ENCODE measurements at regions not wholly inside any gene's neighbourhood (a gene's known extent, or its start where the extent isn't known, plus 50 kb on each side); places are given as distances from the start of the nearest gene placed in this dataset.

- no peak for DNase-seq (ENCODE audit: low read depth, low spot score)
- in situ Hi-C loops (cut with HindIII; ENCODE audit: low pct_unique_long_range_greater_than_20kb, low sequenced_read_pairs) = no loop called here
Observed at GRCh38 chr6:163637524-163637923, 223.0 kb downstream of the QKI start.

- in situ Hi-C loops (cut with HindIII; ENCODE audit: low pct_unique_long_range_greater_than_20kb, low sequenced_read_pairs) = no loop called here
- no peak for DNase-seq (ENCODE audit: low read depth, low spot score)
Observed at GRCh38 chr6:163635731-163636364, 221.3 kb downstream of the QKI start.

GRCh38 chr6:163635315-163635714, 220.8 kb downstream of the QKI start:
- in situ Hi-C loops (cut with HindIII; ENCODE audit: low pct_unique_long_range_greater_than_20kb, low sequenced_read_pairs) = no loop called here
- DNase-seq (ENCODE audit: low read depth, low spot score) = no peak

- in situ Hi-C loops (cut with HindIII; ENCODE audit: low pct_unique_long_range_greater_than_20kb, low sequenced_read_pairs) = no loop called here
- no peak for DNase-seq (ENCODE audit: low read depth, low spot score)
Observed at GRCh38 chr6:163634211-163635171, 220.0 kb downstream of the QKI start.

- DNase-seq (ENCODE audit: low read depth, low spot score) = no peak
- in situ Hi-C loops (cut with HindIII; ENCODE audit: low pct_unique_long_range_greater_than_20kb, low sequenced_read_pairs) = no loop called here
Observed at GRCh38 chr6:163630991-163631390, 216.5 kb downstream of the QKI start.

- DNase-seq (ENCODE audit: low read depth, low spot score) = no peak
- in situ Hi-C loops (cut with HindIII; ENCODE audit: low pct_unique_long_range_greater_than_20kb, low sequenced_read_pairs) = no loop called here
Observed at GRCh38 chr6:163630572-163630971, 216.1 kb downstream of the QKI start.

GRCh38 chr6:163630096-163630495, 215.6 kb downstream of the QKI start:
- in situ Hi-C loops (cut with HindIII; ENCODE audit: low pct_unique_long_range_greater_than_20kb, low sequenced_read_pairs) = no loop called here

More at GRCh38 chr6:163630096-163630495, 215.6 kb downstream of the QKI start:
- DNase-seq (ENCODE audit: low read depth, low spot score) = no peak

Small RNAs in the stretch of these regions (small RNA-seq; reads per million reads assigned to genes)
- gene RN7SL366P = 0 reads per million in 2 experiments
